Ascending aorta (tissue), 2 donors: ENCODE measurements at regions not wholly inside any gene's neighbourhood (a gene's known extent, or its start where the extent isn't known, plus 50 kb on each side); places are given as distances from the start of the nearest gene placed in this dataset.

Experiments
- DNase-seq, 2 donors: peaks; one replicate each; pipeline ENCODE4 v3.0.0-alpha.2; 2019; ENCODE audit warnings: low spot score in 2 of 2
- H3K27ac ChIP-seq, 2 donors: fragments of 200-600 bp; sonication (generic); one replicate each; pipeline ENCODE4 v1.5.1; 2016 to 2017; ENCODE audit warnings: mild to moderate bottlenecking in 1 of 2
- H3K27me3 ChIP-seq: fragments of 200-600 bp; sonication (generic); one replicate; pipeline ENCODE4 v1.5.1; 2017
- H3K36me3 ChIP-seq, 2 donors: fragments of 200-600 bp; sonication (generic); one replicate each; pipeline ENCODE4 v1.5.1; 2016
- H3K4me1 ChIP-seq, 2 donors: fragments of 200-600 bp; sonication (generic); one replicate each; pipeline ENCODE4 v1.5.1; 2016 to 2017; ENCODE audit warnings: mild to moderate bottlenecking in 1 of 2
- H3K4me3 ChIP-seq, 2 donors: fragments of 200-600 bp; sonication (generic); one replicate each; pipeline ENCODE4 v1.5.1; 2016 to 2017; ENCODE audit warnings: mild to moderate bottlenecking in 1 of 2
- H3K9me3 ChIP-seq, 2 donors: fragments of 200-600 bp; sonication (generic); one replicate each; pipeline ENCODE4 v1.5.1; 2016
- intact Hi-C: fragments of 100-400 bp; cut with DNase I; formaldehyde crosslinking; loops from one replicate; pipeline ENCODE4 v1.15.1; 2023
- TF ChIP-seq, protein P1 (sequence below), 3 experiments: fragments of 200-600 bp in 2 of 3; fragments of 450-650 bp in 1 of 3; sonication (generic) in 2 of 3; IDR thresholded peaks; one replicate each; pipeline ENCODE4 v1.5.1; 2016 to 2019; ENCODE audit warnings: antibody characterized with exemption in 3 of 3, mild to moderate bottlenecking in 1 of 3, moderate library complexity in 1 of 3

GRCh38 chr9:12414514-12414913 is 278.7 kb upstream of the TYRP1 start:
- Histone ChIP-seq H3K4me3 (no peak overlapping the region), H3K36me3 (no peaks in the 10 kb centered on the region), H3K27me3 (no peaks in the 10 kb centered on the region), H3K27ac (no peak overlapping the region), H3K4me1 (no peaks in the 10 kb centered on the region), H3K9me3 (no peaks in the 10 kb centered on the region)
- intact Hi-C loops = no loop called here
- TF ChIP-seq, protein P1, sequence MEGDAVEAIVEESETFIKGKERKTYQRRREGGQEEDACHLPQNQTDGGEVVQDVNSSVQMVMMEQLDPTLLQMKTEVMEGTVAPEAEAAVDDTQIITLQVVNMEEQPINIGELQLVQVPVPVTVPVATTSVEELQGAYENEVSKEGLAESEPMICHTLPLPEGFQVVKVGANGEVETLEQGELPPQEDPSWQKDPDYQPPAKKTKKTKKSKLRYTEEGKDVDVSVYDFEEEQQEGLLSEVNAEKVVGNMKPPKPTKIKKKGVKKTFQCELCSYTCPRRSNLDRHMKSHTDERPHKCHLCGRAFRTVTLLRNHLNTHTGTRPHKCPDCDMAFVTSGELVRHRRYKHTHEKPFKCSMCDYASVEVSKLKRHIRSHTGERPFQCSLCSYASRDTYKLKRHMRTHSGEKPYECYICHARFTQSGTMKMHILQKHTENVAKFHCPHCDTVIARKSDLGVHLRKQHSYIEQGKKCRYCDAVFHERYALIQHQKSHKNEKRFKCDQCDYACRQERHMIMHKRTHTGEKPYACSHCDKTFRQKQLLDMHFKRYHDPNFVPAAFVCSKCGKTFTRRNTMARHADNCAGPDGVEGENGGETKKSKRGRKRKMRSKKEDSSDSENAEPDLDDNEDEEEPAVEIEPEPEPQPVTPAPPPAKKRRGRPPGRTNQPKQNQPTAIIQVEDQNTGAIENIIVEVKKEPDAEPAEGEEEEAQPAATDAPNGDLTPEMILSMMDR (IDR thresholded peaks at IDR 0.05) = no peak
- DNase-seq = no peak

DNA sequence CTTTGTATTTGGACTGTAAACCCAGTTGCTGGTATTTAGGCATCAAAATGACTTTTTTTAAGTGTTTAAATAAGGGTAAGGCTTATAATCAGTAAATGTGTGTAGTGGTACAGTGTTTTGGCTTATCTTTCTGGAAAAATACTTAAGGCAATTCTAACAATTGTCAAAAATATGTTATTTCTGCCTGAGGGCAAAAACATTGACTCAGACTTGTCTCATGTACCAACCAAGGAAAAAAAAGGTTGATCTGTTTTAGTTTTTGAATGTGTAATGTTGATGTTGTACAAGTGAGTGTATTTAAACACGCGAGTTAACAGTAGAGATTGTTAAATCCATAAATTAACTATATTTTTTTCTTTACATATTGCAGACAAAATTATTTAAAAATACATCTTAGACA is 277.8 kb upstream of the TYRP1 start:
- H3K36me3 ChIP-seq = no peaks in the 10 kb centered on the region
- DNase-seq = no peak
- no peaks in the 10 kb centered on the region for H3K4me1 ChIP-seq
- TF ChIP-seq, protein P1 (IDR thresholded peaks at IDR 0.05) = no peak
- intact Hi-C loops = no loop called here
- H3K27me3 ChIP-seq = no peaks in the 10 kb centered on the region
- H3K27ac ChIP-seq = no peak overlapping the region
- H3K4me3 ChIP-seq = no peak overlapping the region
- no peaks in the 10 kb centered on the region for H3K9me3 ChIP-seq

- intact Hi-C loops = no loop called here
- Histone ChIP-seq H3K4me3 (no peak overlapping the region), H3K9me3 (no peaks in the 10 kb centered on the region), H3K36me3 (no peaks in the 10 kb centered on the region), H3K27me3 (no peaks in the 10 kb centered on the region), H3K4me1 (no peaks in the 10 kb centered on the region), H3K27ac (no peak overlapping the region)
- TF ChIP-seq, protein P1 (IDR thresholded peaks at IDR 0.05) = no peak
- no peak for DNase-seq
Observed at GRCh38 chr9:12416716-12417115, 276.5 kb upstream of the TYRP1 start.

DNA sequence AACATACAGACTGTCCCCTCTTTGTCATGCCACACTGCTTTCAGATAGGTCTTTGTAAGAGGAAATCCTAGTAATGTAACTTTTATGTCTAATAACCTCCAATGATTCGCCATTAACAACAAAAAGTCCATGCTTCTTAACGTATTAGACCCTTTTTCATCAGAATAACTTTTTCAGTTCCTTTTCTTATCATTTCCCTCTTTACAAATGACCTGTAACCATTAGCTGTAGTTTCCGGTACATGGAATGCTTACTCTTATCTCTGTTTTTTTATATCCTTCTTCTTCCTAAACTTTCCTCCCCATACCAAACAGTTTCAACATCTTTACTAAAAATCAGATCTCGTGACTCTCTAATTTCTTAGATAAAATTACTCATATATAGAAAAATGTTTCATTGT is 268.9 kb upstream of the TYRP1 start:
- Histone ChIP-seq H3K36me3 (no peaks in the 10 kb centered on the region), H3K4me3 (no peak overlapping the region), H3K4me1 (no peaks in the 10 kb centered on the region), H3K27ac (no peak overlapping the region), H3K27me3 (no peaks in the 10 kb centered on the region), H3K9me3 (no peaks in the 10 kb centered on the region)
- intact Hi-C loops = no loop called here
- DNase-seq = no peak
- TF ChIP-seq, protein P1 (IDR thresholded peaks at IDR 0.05) = no peak

GRCh38 chr9:12425878-12426864 is 267.0 kb upstream of the TYRP1 start:
- H3K4me3 ChIP-seq = no peak overlapping the region
- DNase-seq = no peak
- no peaks in the 10 kb centered on the region for H3K27me3 ChIP-seq
- H3K27ac ChIP-seq = no peak overlapping the region
- TF ChIP-seq, protein P1 (IDR thresholded peaks at IDR 0.05) = no peak
- no peaks in the 10 kb centered on the region for H3K9me3 ChIP-seq
- H3K4me1 ChIP-seq = no peaks in the 10 kb centered on the region
- intact Hi-C loops = no loop called here
- no peaks in the 10 kb centered on the region for H3K36me3 ChIP-seq
